Peyer's patch (tissue), 4 donors: ENCODE measurements at regions not wholly inside any gene's neighbourhood (a gene's known extent, or its start where the extent isn't known, plus 50 kb on each side); places are given as distances from the start of the nearest gene placed in this dataset.
"Not testable (repeated sequence)": the region's sequence is repeated elsewhere in the genome, so short reads cannot be mapped to it uniquely, and the experiment has no call there.

ENCODE experiments used
- DNase-seq, 3 donors: peaks; one replicate each; pipeline ENCODE4 v3.0.0-alpha.2; 2017 to 2019
- H3K27ac ChIP-seq, 4 donors: fragments of 200-600 bp; sonication (generic); one replicate each; pipeline ENCODE4 v1.5.1; 2016 to 2019
- H3K27me3 ChIP-seq, 2 donors: fragments of 200-600 bp; sonication (generic); one replicate each; pipeline ENCODE4 v1.5.1; 2019
- H3K36me3 ChIP-seq, 3 donors: fragments of 200-600 bp; sonication (generic); one replicate each; pipeline ENCODE4 v1.5.1; 2016 to 2019
- H3K4me1 ChIP-seq, 4 donors: fragments of 200-600 bp; sonication (generic); one replicate each; pipeline ENCODE4 v1.5.1; 2016 to 2019
- H3K4me3 ChIP-seq, 4 donors: fragments of 200-600 bp; sonication (generic); 1 replicate in 3 of 4; 2 replicates in 1 of 4; pipeline ENCODE4 v1.5.1; 2016 to 2019; ENCODE audit warnings: mild to moderate bottlenecking in 1 of 4
- H3K9me3 ChIP-seq, 4 donors: fragments of 200-600 bp; sonication (generic); one replicate each; pipeline ENCODE4 v1.5.1; 2016 to 2019; ENCODE audit warnings: mild to moderate bottlenecking in 1 of 4
- CTCF ChIP-seq, 6 experiments: fragments of 450-650 bp in 4 of 6; fragments of 200-600 bp in 2 of 6; sonication (generic) in 1 of 6; IDR thresholded peaks; one replicate each; pipeline ENCODE4 v1.5.1; 2017 to 2019; ENCODE audit warnings: antibody characterized with exemption in 6 of 6, mild to moderate bottlenecking in 3 of 6, moderate library complexity in 1 of 6
- POLR2A ChIP-seq, 2 donors: fragments of 450-650 bp; IDR thresholded peaks; one replicate each; pipeline ENCODE4 v1.5.1; 2017; ENCODE audit warnings: antibody characterized with exemption in 2 of 2, mild to moderate bottlenecking in 2 of 2, moderate library complexity in 2 of 2

GRCh38 chr16:22643886-22644285 lies 133.2 kb downstream of the NPIPB5 start:
- H3K36me3 ChIP-seq: no peaks in the 10 kb centered on the region
- H3K4me1 ChIP-seq: no peaks in the 10 kb centered on the region
- no peak for DNase-seq
- no peaks in the 10 kb centered on the region for H3K9me3 ChIP-seq
- no peak overlapping the region for H3K27ac ChIP-seq
- no peak overlapping the region for H3K4me3 ChIP-seq
- TF ChIP-seq POLR2A (IDR thresholded peaks at IDR 0.05): no peak
- no peak for TF ChIP-seq CTCF (IDR thresholded peaks at IDR 0.05)
- H3K27me3 ChIP-seq: no peaks in the 10 kb centered on the region

DNA sequence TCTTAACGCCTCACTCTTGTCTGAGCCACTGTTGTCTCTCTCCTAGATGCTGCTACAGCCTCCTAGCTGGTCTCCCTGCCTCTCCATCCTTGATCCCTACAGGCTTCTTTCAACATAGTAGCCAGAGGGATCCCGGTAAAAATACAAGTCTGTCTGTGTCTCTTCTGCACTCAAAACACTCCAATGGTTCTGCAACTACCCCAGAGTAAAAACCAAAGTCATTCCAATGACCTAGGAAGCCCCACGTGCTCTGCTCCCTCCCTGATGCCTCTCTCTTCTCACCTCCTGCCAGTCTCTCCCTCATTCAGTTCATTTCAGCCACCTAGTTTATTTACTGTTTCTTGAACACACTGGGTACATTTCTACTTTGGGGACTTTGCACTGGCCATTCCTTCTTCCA lies 135.2 kb downstream of the NPIPB5 start:
- no peaks in the 10 kb centered on the region for H3K27me3 ChIP-seq
- H3K4me3 ChIP-seq: no peak overlapping the region
- TF ChIP-seq CTCF (IDR thresholded peaks at IDR 0.05) (no peak), POLR2A (IDR thresholded peaks at IDR 0.05) (no peak)
- H3K9me3 ChIP-seq: no peaks in the 10 kb centered on the region
- no peaks in the 10 kb centered on the region for H3K4me1 ChIP-seq
- H3K36me3 ChIP-seq: no peaks in the 10 kb centered on the region
- H3K27ac ChIP-seq: no peak overlapping the region
- DNase-seq: no peak

DNA sequence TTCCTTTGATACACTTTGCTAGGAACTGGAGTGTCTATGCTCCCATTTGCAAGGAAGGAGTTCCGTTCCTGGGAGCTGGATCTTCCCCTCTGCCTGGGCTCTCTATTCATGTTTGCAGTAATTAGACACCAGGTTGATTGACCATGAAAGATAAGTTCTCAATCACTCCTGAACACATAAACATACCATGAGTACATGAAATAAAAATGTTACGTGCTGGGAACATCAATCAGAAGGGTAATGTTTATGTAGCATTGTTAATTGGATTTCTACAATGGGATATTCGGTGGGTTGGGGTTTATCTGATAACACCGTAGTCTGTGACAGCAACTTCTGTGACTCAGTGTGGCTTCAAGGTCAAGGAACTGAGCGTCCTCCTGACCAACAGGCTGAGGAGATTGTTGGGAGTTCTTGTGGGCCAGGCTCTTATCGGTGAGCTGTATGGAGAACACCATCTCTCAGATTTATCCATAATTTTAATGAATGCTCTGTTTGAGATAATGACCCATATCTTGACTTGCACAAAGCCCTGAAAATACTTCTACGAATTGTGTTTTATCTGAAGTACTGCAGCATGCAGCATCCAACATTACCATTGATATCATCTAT lies 136.4 kb downstream of the NPIPB5 start:
- H3K27me3 ChIP-seq: no peaks in the 10 kb centered on the region
- no peaks in the 10 kb centered on the region for H3K9me3 ChIP-seq
- H3K4me1 ChIP-seq: no peaks in the 10 kb centered on the region
- TF ChIP-seq CTCF (IDR thresholded peaks at IDR 0.05) (no peak), POLR2A (IDR thresholded peaks at IDR 0.05) (no peak)
- DNase-seq: no peak
- H3K4me3 ChIP-seq: no peak overlapping the region
- H3K36me3 ChIP-seq: no peaks in the 10 kb centered on the region
- no peak overlapping the region for H3K27ac ChIP-seq

- no peaks in the 10 kb centered on the region for H3K4me1 ChIP-seq
- TF ChIP-seq CTCF (IDR thresholded peaks at IDR 0.05) (no peak), POLR2A (IDR thresholded peaks at IDR 0.05) (no peak)
- H3K36me3 ChIP-seq: no peaks in the 10 kb centered on the region
- DNase-seq: no peak
- no peaks in the 10 kb centered on the region for H3K9me3 ChIP-seq
- H3K4me3 ChIP-seq: no peak overlapping the region
- H3K27me3 ChIP-seq: no peaks in the 10 kb centered on the region
- no peak overlapping the region for H3K27ac ChIP-seq
These were observed 137.4 kb downstream of the NPIPB5 start for GRCh38 chr16:22648141-22648540.

DNA sequence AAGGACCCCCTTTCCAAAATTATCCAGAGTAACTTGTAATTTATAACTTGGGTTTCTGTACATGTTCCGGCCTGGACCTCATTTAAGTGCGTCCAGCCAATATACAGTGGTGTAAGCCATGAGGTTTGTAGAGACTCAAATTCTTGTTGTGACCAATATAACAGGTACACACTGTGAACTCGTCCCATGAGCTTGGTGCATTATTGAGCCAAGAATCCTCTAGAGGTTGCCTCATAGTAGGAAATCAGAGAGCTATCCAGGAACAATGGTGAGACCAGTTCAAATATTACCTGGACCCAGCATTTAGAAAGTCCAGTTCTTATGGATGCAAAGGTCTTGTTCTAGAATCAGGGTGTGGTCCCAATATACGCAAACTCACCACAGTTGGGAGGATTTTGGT lies 138.2 kb downstream of the NPIPB5 start:
- Histone ChIP-seq H3K36me3 (no peaks in the 10 kb centered on the region), H3K27me3 (no peaks in the 10 kb centered on the region)
- no peak for TF ChIP-seq POLR2A (IDR thresholded peaks at IDR 0.05)

DNA sequence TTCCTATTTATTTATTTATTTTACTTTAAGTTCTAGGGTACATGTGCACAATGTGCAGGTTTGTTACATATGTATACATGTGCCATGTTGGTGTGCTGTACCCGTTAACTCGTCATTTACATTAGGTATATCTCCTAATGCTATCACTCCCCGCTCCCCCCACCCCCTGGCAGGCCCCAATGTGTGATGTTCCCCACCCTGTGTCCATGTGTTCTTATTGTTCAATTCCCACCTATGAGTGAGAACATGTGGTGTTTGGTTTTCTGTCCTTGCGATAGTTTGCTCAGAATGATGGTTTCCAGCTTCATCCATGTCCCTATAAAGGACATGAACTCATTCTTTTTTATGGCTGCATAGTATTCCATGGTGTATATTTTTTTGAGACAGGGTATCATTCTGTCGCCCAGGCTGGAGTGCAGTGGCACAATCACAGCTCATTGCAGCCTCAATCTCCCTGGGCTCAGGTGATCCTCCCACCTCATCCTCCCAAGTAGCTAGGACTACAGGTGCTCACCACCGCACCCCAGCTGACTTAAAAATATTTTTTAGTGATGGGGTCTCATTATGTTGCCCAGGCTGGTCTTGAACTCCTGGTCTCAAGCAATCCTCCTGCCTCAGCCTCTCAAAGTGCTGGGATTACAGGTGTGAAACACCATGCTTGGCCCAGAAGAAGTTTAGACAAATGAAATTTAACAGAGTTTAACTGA lies 140.6 kb downstream of the NPIPB5 start:
- not testable (repeated sequence) for DNase-seq, H3K9me3 ChIP-seq, H3K27me3 ChIP-seq, H3K4me1 ChIP-seq, H3K4me3 ChIP-seq, H3K36me3 ChIP-seq, H3K27ac ChIP-seq

More for the DNA sequence above, 138.2 kb downstream of the NPIPB5 start:
- H3K9me3 ChIP-seq: no peaks in the 10 kb centered on the region
- H3K4me3 ChIP-seq: no peak overlapping the region
- no peak overlapping the region for H3K27ac ChIP-seq
- no peak for DNase-seq
- no peaks in the 10 kb centered on the region for H3K4me1 ChIP-seq
